Right lobe of liver (tissue), 4 donors: ENCODE measurements at regions not wholly inside any gene's neighbourhood (a gene's known extent, or its start where the extent isn't known, plus 50 kb on each side); places are given as distances from the start of the nearest gene placed in this dataset.

ENCODE experiments used
- POLR2A ChIP-seq: fragments of 450-650 bp; IDR thresholded peaks from one replicate; pipeline ENCODE4 v1.6.1; 2017; ENCODE audit warnings: antibody characterized with exemption, mild to moderate bottlenecking
- TF ChIP-seq, protein P1 (sequence below), 4 donors: fragments of 200-600 bp in 3 of 4; fragments of 450-650 bp in 1 of 4; IDR thresholded peaks; one replicate each; pipeline versions ENCODE4 v1.5.1 to v1.8.0; 2016 to 2022; ENCODE audit warnings: antibody characterized with exemption in 4 of 4, mild to moderate bottlenecking in 2 of 4
- donor health status: DM: no; HTN: no; CAD: no.
- donor health status: DM: no; HTN: no; CAD: no.
- donor health status: DM: no; HTN: yes; CAD: no.

DNA sequence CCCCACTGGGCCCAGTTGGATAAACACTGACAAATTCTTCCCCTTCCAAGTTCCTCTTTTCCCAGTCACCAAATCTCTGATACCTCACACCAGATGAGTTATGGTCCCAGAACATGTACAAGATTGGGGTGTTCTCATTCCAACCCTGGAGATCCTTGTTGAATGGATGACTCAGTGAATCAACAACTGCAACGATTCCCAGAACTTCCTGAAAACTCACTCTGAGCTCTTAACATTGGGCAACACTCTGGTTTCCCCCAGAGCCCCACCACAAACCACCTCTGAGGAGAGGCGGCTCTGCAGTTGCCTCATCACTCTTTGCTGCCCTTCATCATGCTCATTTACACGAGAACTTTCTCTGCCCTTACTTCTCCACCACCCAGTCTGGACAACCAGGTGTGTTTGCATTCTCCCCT, 115.2 kb downstream of the MRPL14 start:
- TF ChIP-seq, protein P1, sequence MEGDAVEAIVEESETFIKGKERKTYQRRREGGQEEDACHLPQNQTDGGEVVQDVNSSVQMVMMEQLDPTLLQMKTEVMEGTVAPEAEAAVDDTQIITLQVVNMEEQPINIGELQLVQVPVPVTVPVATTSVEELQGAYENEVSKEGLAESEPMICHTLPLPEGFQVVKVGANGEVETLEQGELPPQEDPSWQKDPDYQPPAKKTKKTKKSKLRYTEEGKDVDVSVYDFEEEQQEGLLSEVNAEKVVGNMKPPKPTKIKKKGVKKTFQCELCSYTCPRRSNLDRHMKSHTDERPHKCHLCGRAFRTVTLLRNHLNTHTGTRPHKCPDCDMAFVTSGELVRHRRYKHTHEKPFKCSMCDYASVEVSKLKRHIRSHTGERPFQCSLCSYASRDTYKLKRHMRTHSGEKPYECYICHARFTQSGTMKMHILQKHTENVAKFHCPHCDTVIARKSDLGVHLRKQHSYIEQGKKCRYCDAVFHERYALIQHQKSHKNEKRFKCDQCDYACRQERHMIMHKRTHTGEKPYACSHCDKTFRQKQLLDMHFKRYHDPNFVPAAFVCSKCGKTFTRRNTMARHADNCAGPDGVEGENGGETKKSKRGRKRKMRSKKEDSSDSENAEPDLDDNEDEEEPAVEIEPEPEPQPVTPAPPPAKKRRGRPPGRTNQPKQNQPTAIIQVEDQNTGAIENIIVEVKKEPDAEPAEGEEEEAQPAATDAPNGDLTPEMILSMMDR (IDR thresholded peaks at IDR 0.05), result no peak
- no peak for TF ChIP-seq POLR2A
